Neural progenitor cell (in vitro differentiated cells): ENCODE measurements at regions not wholly inside any gene's neighbourhood (a gene's known extent, or its start where the extent isn't known, plus 50 kb on each side); places are given as distances from the start of the nearest gene placed in this dataset.

Source experiments
- DNase-seq: peaks from one replicate; pipeline ENCODE4 v3.0.0-alpha.2; 2016; ENCODE audit warnings: low spot score
- H2AFZ ChIP-seq: fragments of 200-600 bp; sonication (generic); replicated peaks from 2 replicates; pipeline ENCODE4 v1.6.1; 2016; ENCODE audit warnings: antibody characterized with exemption
- H3F3A ChIP-seq: fragments of 200-600 bp; sonication (generic); 2 replicates; pipeline ENCODE4 v1.6.1; 2016; ENCODE audit warnings: antibody characterized with exemption, low read depth
- H3K27ac ChIP-seq: fragments of 200-600 bp; sonication (generic); 2 replicates; pipeline ENCODE4 v1.5.1; 2016; ENCODE audit warnings: mild to moderate bottlenecking
- H3K27me3 ChIP-seq: fragments of 200-600 bp; sonication (generic); 2 replicates; pipeline ENCODE4 v1.6.1; 2016; ENCODE audit warnings: mild to moderate bottlenecking, moderate library complexity
- H3K36me3 ChIP-seq: fragments of 200-600 bp; sonication (generic); 2 replicates; pipeline ENCODE4 v1.5.1; 2016
- H3K4me1 ChIP-seq: fragments of 200-600 bp; sonication (generic); 2 replicates; pipeline ENCODE4 v1.6.1; 2016; ENCODE audit warnings: mixed run types
- H3K4me2 ChIP-seq: fragments of 200-600 bp; sonication (generic); 2 replicates; pipeline ENCODE4 v1.6.1; 2016
- H3K4me3 ChIP-seq: fragments of 200-600 bp; sonication (generic); 2 replicates; pipeline ENCODE4 v1.5.1; 2016
- H3K79me2 ChIP-seq: fragments of 200-600 bp; sonication (generic); 2 replicates; pipeline ENCODE4 v1.6.1; 2016; ENCODE audit warnings: low read depth
- H3K9ac ChIP-seq: fragments of 200-600 bp; sonication (generic); 2 replicates; pipeline ENCODE4 v1.6.1; 2016
- H3K9me3 ChIP-seq: fragments of 200-600 bp; sonication (generic); 2 replicates; pipeline ENCODE4 v1.5.1; 2016; ENCODE audit warnings: low read depth
- H4K20me1 ChIP-seq: fragments of 200-600 bp; sonication (generic); 2 replicates; pipeline ENCODE4 v1.6.1; 2016; ENCODE audit warnings: low read depth
- H3K27ac Mint-ChIP-seq: 3 replicates; pipeline ENCODE4 v1.8.0; 2021; ENCODE audit warnings: mixed read lengths
- H3K27me3 Mint-ChIP-seq: 2 replicates; pipeline ENCODE4 v1.8.0; 2022; ENCODE audit warnings: low read depth, mild to moderate bottlenecking, inconsistent platforms, moderate library complexity, mixed read lengths; ENCODE audit not compliant: insufficient read depth
- H3K36me3 Mint-ChIP-seq: 3 replicates; pipeline ENCODE4 v1.8.0; 2021; ENCODE audit warnings: mixed read lengths
- H3K4me1 Mint-ChIP-seq: 3 replicates; pipeline ENCODE4 v1.8.0; 2021; ENCODE audit warnings: mixed read lengths
- H3K4me3 Mint-ChIP-seq: 3 replicates; pipeline ENCODE4 v1.8.0; 2021; ENCODE audit warnings: mild to moderate bottlenecking, moderate library complexity, mixed read lengths
- H3K9me3 Mint-ChIP-seq: 3 replicates; pipeline ENCODE4 v1.8.0; 2020; ENCODE audit warnings: mixed read lengths
- EZH2 ChIP-seq: fragments of 200-600 bp; sonication (generic); IDR thresholded peaks from 2 replicates; pipeline ENCODE4 v1.6.1; 2017; ENCODE audit warnings: antibody characterized with exemption, mild to moderate bottlenecking, moderate library complexity
- EZH2phosphoT487 ChIP-seq: fragments of 200-600 bp; sonication (generic); IDR thresholded peaks from 2 replicates; pipeline ENCODE4 v1.6.1; 2017; ENCODE audit warnings: antibody characterized with exemption
- TF ChIP-seq, protein P1 (sequence below): fragments of 200-600 bp; sonication (generic); IDR thresholded peaks from 2 replicates; pipeline ENCODE4 v1.5.1; 2017; ENCODE audit warnings: antibody characterized with exemption, mild to moderate bottlenecking

DNA sequence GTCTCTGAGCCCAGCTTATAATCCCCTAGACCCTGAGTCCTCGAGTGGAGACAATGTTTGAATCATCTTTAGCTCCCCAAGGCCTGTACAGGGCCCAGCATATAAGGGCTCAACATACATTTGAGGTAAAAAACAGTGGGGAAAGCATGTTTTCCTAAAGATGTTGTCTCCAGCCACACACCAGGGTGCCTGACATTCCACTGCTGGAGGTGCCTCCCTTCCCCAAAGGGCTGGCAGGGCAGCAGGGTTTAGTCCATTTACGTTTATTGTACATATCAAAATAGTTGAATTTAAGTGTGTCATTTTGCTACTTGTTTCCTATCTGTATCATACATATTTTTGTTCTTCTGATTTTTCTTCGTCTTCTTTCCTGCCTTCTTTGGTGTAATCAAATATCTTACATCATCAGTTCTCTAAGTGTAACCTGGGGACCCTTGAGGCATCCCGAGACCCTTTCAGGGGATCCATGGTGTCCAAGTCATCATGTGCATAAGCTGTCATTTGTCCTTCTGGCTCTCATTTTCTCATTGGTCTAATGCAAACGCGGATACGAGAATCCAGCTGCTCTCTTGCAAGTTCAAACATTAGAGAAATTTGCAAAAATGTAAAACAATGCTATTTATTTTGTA lies 101.6 kb downstream of the PDGFA start:
- DNase-seq = no peak
- Mint-ChIP-seq H3K4me3 (no peak overlapping the region), H3K36me3 (peaks cover 2% of the 10 kb centered on the region), H3K4me1 (no peaks in the 10 kb centered on the region), H3K9me3 (peaks cover 10% of the 10 kb centered on the region), H3K27ac (no peak overlapping the region), H3K27me3 (peaks cover 3% of the 10 kb centered on the region)
- no peak overlapping the region for H3K4me3 ChIP-seq
- no peaks in the 10 kb centered on the region for H3K36me3 ChIP-seq
- H3F3A ChIP-seq = no peaks in the 10 kb centered on the region
- no peak overlapping the region for H3K4me2 ChIP-seq
- no peaks in the 10 kb centered on the region for H3K79me2 ChIP-seq
- no peak overlapping the region for H2AFZ ChIP-seq
- H3K27me3 ChIP-seq = no peaks in the 10 kb centered on the region
- no peak overlapping the region for H3K9ac ChIP-seq
- no peaks in the 10 kb centered on the region for H4K20me1 ChIP-seq
- H3K4me1 ChIP-seq = no peaks in the 10 kb centered on the region
- no peak for TF ChIP-seq EZH2
- TF ChIP-seq EZH2phosphoT487 = no peak
- TF ChIP-seq, protein P1, sequence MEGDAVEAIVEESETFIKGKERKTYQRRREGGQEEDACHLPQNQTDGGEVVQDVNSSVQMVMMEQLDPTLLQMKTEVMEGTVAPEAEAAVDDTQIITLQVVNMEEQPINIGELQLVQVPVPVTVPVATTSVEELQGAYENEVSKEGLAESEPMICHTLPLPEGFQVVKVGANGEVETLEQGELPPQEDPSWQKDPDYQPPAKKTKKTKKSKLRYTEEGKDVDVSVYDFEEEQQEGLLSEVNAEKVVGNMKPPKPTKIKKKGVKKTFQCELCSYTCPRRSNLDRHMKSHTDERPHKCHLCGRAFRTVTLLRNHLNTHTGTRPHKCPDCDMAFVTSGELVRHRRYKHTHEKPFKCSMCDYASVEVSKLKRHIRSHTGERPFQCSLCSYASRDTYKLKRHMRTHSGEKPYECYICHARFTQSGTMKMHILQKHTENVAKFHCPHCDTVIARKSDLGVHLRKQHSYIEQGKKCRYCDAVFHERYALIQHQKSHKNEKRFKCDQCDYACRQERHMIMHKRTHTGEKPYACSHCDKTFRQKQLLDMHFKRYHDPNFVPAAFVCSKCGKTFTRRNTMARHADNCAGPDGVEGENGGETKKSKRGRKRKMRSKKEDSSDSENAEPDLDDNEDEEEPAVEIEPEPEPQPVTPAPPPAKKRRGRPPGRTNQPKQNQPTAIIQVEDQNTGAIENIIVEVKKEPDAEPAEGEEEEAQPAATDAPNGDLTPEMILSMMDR = no peak
- H3K27ac ChIP-seq = no peak overlapping the region
- no peaks in the 10 kb centered on the region for H3K9me3 ChIP-seq

DNA sequence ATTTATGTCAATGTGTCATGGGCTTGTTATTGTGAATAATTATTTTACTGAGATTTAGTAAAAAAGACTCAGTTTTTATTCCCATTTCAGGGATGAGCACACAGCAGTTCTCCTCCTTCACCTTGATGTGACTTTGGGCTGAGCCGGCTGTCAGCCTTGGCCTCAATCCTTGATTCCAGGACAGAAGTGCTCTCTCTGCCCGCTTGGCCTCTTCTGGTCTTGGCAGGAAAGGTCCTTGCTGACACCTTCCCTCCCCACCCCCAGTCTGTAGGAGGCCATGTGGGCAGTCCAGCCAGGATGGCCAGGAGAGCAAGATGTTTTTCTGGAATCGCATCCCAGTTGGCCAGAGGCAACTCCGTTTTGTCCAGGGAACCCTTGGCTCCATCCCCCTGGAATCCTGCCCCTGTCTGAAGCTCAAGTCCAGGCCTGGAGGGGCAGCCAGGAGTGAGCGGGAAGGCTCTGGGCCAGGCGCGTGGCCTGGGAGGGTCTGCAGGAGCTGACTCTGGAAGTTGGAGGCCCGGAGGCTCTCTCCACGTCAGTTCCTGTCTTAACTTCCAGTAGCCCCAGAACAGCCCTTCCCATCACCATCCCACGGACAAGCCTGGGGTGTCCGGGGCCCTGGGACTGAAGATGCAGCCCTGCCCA lies 100.9 kb downstream of the PDGFA start:
- H3K36me3 ChIP-seq = no peaks in the 10 kb centered on the region
- no peaks in the 10 kb centered on the region for H4K20me1 ChIP-seq
- no peaks in the 10 kb centered on the region for H3K79me2 ChIP-seq
- Mint-ChIP-seq H3K36me3 (peaks cover 2% of the 10 kb centered on the region), H3K27ac (no peak overlapping the region), H3K9me3 (peaks cover 10% of the 10 kb centered on the region), H3K4me1 (no peaks in the 10 kb centered on the region), H3K27me3 (peaks cover 3% of the 10 kb centered on the region), H3K4me3 (no peak overlapping the region)
- H3K27ac ChIP-seq = no peak overlapping the region
- TF ChIP-seq EZH2 = no peak
- no peak for TF ChIP-seq EZH2phosphoT487
- TF ChIP-seq, protein P1 = no peak
- H3K9ac ChIP-seq = no peak overlapping the region
- H2AFZ ChIP-seq = no peak overlapping the region
- no peaks in the 10 kb centered on the region for H3K9me3 ChIP-seq
- H3K4me2 ChIP-seq = no peak overlapping the region
- no peaks in the 10 kb centered on the region for H3K4me1 ChIP-seq
- DNase-seq = no peak
- no peaks in the 10 kb centered on the region for H3K27me3 ChIP-seq
- no peak overlapping the region for H3K4me3 ChIP-seq
- H3F3A ChIP-seq = no peaks in the 10 kb centered on the region

DNA sequence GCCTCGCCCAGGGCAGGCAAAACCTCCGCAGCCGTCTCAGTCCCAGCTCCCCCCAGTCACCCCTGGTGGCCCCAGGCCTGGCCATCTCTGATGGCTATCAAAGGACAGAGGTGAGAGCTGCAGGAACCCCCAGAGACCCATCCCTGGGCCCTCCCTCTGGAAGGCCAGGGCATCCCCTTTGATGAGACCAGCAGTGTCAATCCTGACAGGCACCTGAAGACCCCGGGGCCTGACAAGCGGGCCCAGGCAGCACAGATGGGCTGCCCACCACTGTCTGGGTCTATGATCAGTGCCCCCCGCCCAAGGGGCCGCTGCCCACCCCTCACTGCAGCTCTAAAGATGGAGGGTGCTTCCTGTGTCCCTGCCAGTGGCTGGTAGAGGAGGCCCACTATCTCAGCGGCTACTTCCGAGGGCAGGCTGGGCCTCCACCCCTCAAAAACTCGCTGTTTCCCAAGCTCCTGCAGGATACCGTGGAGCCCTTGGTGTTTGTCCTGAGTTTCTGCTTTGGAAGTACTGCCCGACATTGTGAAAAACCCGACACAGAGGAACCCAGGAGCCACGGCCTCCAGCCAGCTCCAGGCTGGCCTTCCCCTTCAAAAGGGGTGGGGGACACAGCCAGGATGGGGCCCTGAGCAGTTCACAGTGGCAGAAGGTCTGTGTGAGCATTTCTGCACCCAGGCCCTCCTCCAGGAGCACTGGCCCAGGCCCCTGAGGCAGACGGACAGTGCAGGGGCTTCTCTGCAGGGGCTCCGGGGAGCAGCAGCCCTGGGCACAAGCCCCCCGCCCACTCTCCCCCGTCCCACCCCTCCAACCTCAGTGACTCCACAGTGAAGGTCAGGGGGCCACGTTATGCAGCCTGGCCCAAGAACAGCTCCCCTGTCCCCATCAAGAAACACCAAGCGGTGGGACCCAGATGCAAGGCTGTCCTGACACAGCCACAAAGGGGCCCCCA lies 99.2 kb downstream of the PDGFA start:
- H3K9me3 ChIP-seq = no peaks in the 10 kb centered on the region
- H3K4me1 ChIP-seq = no peaks in the 10 kb centered on the region
- no peak for DNase-seq
- no peak overlapping the region for H3K4me3 ChIP-seq
- H3K27ac Mint-ChIP-seq = no peak overlapping the region
- H3K9ac ChIP-seq = no peak overlapping the region
- H3K27me3 ChIP-seq = no peaks in the 10 kb centered on the region
- H3F3A ChIP-seq = no peaks in the 10 kb centered on the region
- H4K20me1 ChIP-seq = no peaks in the 10 kb centered on the region
- no peaks in the 10 kb centered on the region for H3K79me2 ChIP-seq
- no peak overlapping the region for H3K4me2 ChIP-seq
- no peak overlapping the region for H3K27ac ChIP-seq
- peaks cover 10% of the 10 kb centered on the region for H3K9me3 Mint-ChIP-seq
- H3K27me3 Mint-ChIP-seq = no peaks in the 10 kb centered on the region
- no peak overlapping the region for H2AFZ ChIP-seq
- H3K4me1 Mint-ChIP-seq = peaks cover 2% of the 10 kb centered on the region
- TF ChIP-seq, protein P1 = no peak
- TF ChIP-seq EZH2 = no peak
- no peak for TF ChIP-seq EZH2phosphoT487
- peaks cover 2% of the 10 kb centered on the region for H3K36me3 Mint-ChIP-seq
- H3K36me3 ChIP-seq = no peaks in the 10 kb centered on the region
- no peak overlapping the region for H3K4me3 Mint-ChIP-seq
